HG03139 (cell line): ENCODE measurements at regions not wholly inside any gene's neighbourhood (a gene's known extent, or its start where the extent isn't known, plus 50 kb on each side); places are given as distances from the start of the nearest gene placed in this dataset.

Experiments
- ATAC-seq: cut with Tn5 transposase; IDR thresholded peaks from one replicate; pipeline ENCODE4 v1.9.1; 2021; ENCODE audit not compliant: unreplicated experiment

GRCh38 chr4:130419211-130419975 is 1323.4 kb downstream of the C4orf33 start:
- ATAC-seq = no peak

- ATAC-seq = no peak
Observed at GRCh38 chr4:130422261-130422660, 1326.3 kb downstream of the C4orf33 start.

GRCh38 chr4:130424211-130424610 is 1328.3 kb downstream of the C4orf33 start:
- no peak for ATAC-seq

- ATAC-seq = no peak
Observed at GRCh38 chr4:130432289-130432688, 1336.3 kb downstream of the C4orf33 start.

- no peak for ATAC-seq
Observed at GRCh38 chr4:130449741-130450140, 1353.8 kb downstream of the C4orf33 start.

GRCh38 chr4:130468340-130468739 is 1372.4 kb downstream of the C4orf33 start:
- no peak for ATAC-seq

GRCh38 chr4:130478406-130478805 is 1382.5 kb downstream of the C4orf33 start:
- no peak for ATAC-seq

- ATAC-seq = no peak
Observed at GRCh38 chr4:130479020-130479419, 1383.1 kb downstream of the C4orf33 start.

- ATAC-seq = no peak
Observed at GRCh38 chr4:130479674-130480073, 1383.7 kb downstream of the C4orf33 start.

GRCh38 chr4:130484826-130485225 is 1388.9 kb downstream of the C4orf33 start:
- ATAC-seq = no peak

- no peak for ATAC-seq
Observed at GRCh38 chr4:130485371-130485770, 1389.4 kb downstream of the C4orf33 start.

GRCh38 chr4:130486186-130486585 is 1390.2 kb downstream of the C4orf33 start:
- no peak for ATAC-seq

GRCh38 chr4:130486841-130487240 is 1390.9 kb downstream of the C4orf33 start:
- no peak for ATAC-seq

GRCh38 chr4:130510661-130511060 is 1414.7 kb downstream of the C4orf33 start:
- ATAC-seq = no peak

- ATAC-seq = no peak
Observed at GRCh38 chr4:130511776-130512175, 1415.8 kb downstream of the C4orf33 start.

- ATAC-seq = no peak
Observed at GRCh38 chr4:130524057-130524456, 1428.1 kb downstream of the C4orf33 start.

GRCh38 chr4:130530505-130530904 is 1434.6 kb downstream of the C4orf33 start:
- no peak for ATAC-seq

GRCh38 chr4:130534651-130535050 is 1438.7 kb downstream of the C4orf33 start:
- ATAC-seq = no peak

GRCh38 chr4:130542953-130543352 is 1447.0 kb downstream of the C4orf33 start:
- ATAC-seq = no peak

GRCh38 chr4:130545171-130545570 is 1449.2 kb downstream of the C4orf33 start:
- ATAC-seq = no peak

- ATAC-seq = no peak
Observed at GRCh38 chr4:130545596-130545995, 1449.6 kb downstream of the C4orf33 start.

- ATAC-seq = no peak
Observed at GRCh38 chr4:130559268-130559667, 1463.3 kb downstream of the C4orf33 start.
